ENCODE measurements at regions not wholly inside any gene's neighbourhood (a gene's known extent, or its start where the extent isn't known, plus 50 kb on each side); places are given as distances from the start of the nearest gene placed in this dataset.

GRCh38 chr9:616694-617093 lies 224.8 kb upstream of the DMRT1 start:
- no peaks in the 10 kb centered on the region for H4K20me1 ChIP-seq (ENCODE audit: control insufficient read depth, insufficient read depth)
- in situ Hi-C loops (cut with MboI), result no loop called here
- no peaks in the 10 kb centered on the region for H3K79me2 ChIP-seq (ENCODE audit: control insufficient read depth, insufficient read depth, low read length)
- SMC1A ChIA-PET (ENCODE audit: uncharacterized antibody, unreplicated experiment), result interaction anchor here (0.9 kb wide), 1 partner anchor 381 kb away, joined by 3 read pairs; no protein-coding TSS in a partner anchor
- no peak for ATAC-seq
- CTCF ChIA-PET, result interaction anchor here (0.6 to 2.1 kb wide), 5 partner anchors 9 to 388 kb away, joined by 3 to 15 read pairs (median 4); no protein-coding TSS in a partner anchor
- RAD21 ChIA-PET (ENCODE audit: unreplicated experiment), result no interaction called here
- intact Hi-C loops (cut with micrococcal nuclease; ENCODE audit: unreplicated experiment), result no loop called here
- no peaks in the 10 kb centered on the region for H3K36me3 ChIP-seq (ENCODE audit: control insufficient read depth in 2 of 2, insufficient read depth in 2 of 2, low read length in 1 of 2)
- TF ChIP-seq CUX1 (IDR thresholded peaks at IDR 0.05; ENCODE audit: insufficient replicate concordance, low read depth, low read length) (no peak), STAT3 (IDR thresholded peaks at IDR 0.05; ENCODE audit: low read depth, low read length) (no peak), BHLHE40 (IDR thresholded peaks at IDR 0.05; ENCODE audit: borderline replicate concordance in 1 of 2, low read depth in 2 of 2, low read length in 1 of 2) (no peak), ETV6 (conservative IDR thresholded peaks at IDR 0.05 in 1 of 2, IDR thresholded peaks at IDR 0.05 in 1 of 2; ENCODE audit: borderline replicate concordance in 1 of 2, low read depth in 1 of 2) (no peak), FOS (IDR thresholded peaks at IDR 0.05; ENCODE audit: borderline replicate concordance, extremely low read depth, insufficient read length) (no peak), ZNF24 (IDR thresholded peaks at IDR 0.05) (no peak)
- no peak overlapping the region for H3K27ac ChIP-seq (ENCODE audit: control insufficient read depth, insufficient read depth)
- no peak overlapping the region for H2AFZ ChIP-seq (ENCODE audit: control insufficient read depth, low read depth, low read length)
- POLR2A ChIA-PET, result no interaction called here
- H3K9ac ChIP-seq (ENCODE audit: control insufficient read depth, insufficient read depth, low read length), result no peak overlapping the region
- no peaks in the 10 kb centered on the region for H3K9me3 ChIP-seq (replicated peaks; ENCODE audit: control insufficient read depth, insufficient read depth, low read length)
- DNase-seq (ENCODE audit: low read depth, low spot score), result no peak
- no peaks in the 10 kb centered on the region for H3K4me1 ChIP-seq (ENCODE audit: control insufficient read depth, insufficient read depth, low read length)
- H3K4me2 ChIP-seq (ENCODE audit: control insufficient read depth, insufficient read depth), result no peak overlapping the region
- WGBS (ENCODE audit: insufficient coverage, insufficient replicate concordance, low lambda C conversion rate, missing lambda C conversion rate), result 12% methylated on average over 4 of the region's 4 CpGs
- H3K4me3 ChIP-seq, result no peak overlapping the region
- BruUV-seq (replicated peaks), result no TSS peak
- FAIRE-seq, result no peak
- H3K27me3 ChIP-seq (replicated peaks in 1 of 2; ENCODE audit: control insufficient read depth in 2 of 2, insufficient read depth in 2 of 2, low read length in 1 of 2), result no peaks in the 10 kb centered on the region; a peak in 1 of 4 replicates

All from GM12878 (cell line).